ENCODE measurements at regions not wholly inside any gene's neighbourhood (a gene's known extent, or its start where the extent isn't known, plus 50 kb on each side); places are given as distances from the start of the nearest gene placed in this dataset.

DNA sequence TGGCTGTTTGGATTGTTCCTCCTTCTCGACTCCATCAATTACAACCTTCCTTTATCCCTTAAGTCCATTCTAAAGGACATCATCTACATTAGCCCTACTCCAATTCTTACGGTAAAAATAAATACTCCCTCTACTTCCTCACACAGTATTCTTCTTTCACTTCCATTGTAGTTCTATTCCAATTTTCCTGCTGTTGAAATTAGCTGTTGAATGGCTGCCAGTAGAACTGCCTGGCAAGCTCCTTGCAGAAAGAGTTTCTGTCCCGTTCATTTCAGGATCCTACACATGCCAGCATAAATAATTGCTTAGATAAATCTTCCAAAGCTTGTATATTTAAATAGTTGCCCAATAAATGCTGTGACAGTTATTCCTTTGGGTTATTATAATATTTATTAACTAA lies 459.3 kb upstream of the TRIB2 start:
- TF ChIP-seq, protein P1, sequence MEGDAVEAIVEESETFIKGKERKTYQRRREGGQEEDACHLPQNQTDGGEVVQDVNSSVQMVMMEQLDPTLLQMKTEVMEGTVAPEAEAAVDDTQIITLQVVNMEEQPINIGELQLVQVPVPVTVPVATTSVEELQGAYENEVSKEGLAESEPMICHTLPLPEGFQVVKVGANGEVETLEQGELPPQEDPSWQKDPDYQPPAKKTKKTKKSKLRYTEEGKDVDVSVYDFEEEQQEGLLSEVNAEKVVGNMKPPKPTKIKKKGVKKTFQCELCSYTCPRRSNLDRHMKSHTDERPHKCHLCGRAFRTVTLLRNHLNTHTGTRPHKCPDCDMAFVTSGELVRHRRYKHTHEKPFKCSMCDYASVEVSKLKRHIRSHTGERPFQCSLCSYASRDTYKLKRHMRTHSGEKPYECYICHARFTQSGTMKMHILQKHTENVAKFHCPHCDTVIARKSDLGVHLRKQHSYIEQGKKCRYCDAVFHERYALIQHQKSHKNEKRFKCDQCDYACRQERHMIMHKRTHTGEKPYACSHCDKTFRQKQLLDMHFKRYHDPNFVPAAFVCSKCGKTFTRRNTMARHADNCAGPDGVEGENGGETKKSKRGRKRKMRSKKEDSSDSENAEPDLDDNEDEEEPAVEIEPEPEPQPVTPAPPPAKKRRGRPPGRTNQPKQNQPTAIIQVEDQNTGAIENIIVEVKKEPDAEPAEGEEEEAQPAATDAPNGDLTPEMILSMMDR (IDR thresholded peaks at IDR 0.05): no peak
- no peak for TF ChIP-seq POLR2A (IDR thresholded peaks at IDR 0.05)
